NCI-H2029 treated with DMSO at 0.1 percent for 48 hours (cell line): ENCODE measurements at regions not wholly inside any gene's neighbourhood (a gene's known extent, or its start where the extent isn't known, plus 50 kb on each side); places are given as distances from the start of the nearest gene placed in this dataset.

Source experiments
- DNase-seq: peaks from one replicate; lab custom pipeline; 2025; lab: John Stamatoyannopoulos, UW

GRCh38 chr1:199109160-199109559, 470.3 kb downstream of the PTPRC start:
- DNase-seq: no peak

GRCh38 chr1:199112365-199112764, 473.5 kb downstream of the PTPRC start:
- no peak for DNase-seq

DNA sequence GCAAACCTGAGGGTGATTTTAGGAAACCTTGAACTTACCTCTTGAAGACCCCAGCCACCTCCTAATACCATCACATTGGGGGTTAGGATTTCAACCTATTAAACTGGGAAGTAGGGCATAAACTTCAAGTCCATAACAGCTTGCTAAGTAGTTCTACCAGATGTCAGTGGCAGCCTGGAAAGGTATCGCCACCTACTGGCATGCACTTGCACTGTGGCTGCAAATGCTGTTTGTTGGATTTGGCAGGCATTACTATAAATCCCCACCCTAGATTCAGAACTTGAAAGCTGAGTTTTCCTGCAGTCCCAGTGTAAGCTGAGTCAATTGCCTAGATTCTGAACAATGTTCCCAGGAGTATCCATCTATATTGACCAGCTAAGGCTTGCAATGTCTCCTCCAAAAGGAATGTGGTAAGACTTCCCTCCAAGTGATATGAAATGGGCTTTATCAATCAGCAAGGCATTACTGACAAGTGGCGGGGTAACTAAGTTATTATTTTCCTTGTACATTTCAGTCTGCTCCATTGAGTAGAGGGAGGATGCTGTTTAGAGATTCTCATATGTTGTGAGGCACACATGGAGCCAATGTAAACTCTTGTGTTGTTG, 474.5 kb downstream of the PTPRC start:
- DNase-seq: no peak

DNA sequence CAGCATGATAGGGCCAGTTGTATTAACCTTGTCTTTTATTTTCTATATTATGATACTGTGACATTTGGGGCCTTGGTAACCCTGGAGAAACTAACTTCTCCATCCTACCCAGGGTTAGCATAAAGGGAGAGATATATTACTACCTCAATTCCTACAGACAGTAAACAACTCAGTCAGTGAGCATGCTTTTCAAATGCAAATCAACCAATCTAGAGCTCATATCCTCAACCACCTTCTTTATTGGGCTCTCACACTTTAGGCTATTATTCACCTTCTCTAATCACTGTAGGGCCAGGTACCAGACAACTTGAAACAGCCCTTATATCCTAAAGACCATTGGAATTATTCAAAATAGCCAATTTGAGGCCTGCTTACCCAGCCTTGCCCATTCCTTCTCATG, 477.6 kb downstream of the PTPRC start:
- DNase-seq: no peak

DNA sequence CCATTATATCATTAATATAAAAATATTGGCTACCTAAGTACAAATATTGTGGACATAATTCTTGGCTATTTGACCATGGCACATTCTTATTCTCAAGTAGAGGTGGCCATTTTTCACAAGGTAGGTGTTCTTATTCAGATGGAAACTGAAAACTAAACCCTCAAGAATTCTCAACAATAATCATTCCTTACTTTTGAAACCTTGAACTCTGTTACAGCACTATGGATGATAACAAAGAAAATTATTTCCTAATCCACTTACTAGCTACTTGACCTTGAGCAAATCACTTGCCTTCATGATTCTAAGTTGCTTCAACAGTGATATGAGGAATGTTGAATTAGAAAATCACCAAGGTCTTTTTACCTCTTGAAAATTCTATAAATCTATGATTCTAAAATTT, 482.2 kb downstream of the PTPRC start:
- DNase-seq: no peak

- DNase-seq: no peak
These were observed 483.2 kb downstream of the PTPRC start for GRCh38 chr1:199122085-199122484.

GRCh38 chr1:199122532-199123311, 483.9 kb downstream of the PTPRC start:
- DNase-seq: no peak

- DNase-seq: no peak
These were observed 484.8 kb downstream of the PTPRC start for GRCh38 chr1:199123615-199124014.

DNA sequence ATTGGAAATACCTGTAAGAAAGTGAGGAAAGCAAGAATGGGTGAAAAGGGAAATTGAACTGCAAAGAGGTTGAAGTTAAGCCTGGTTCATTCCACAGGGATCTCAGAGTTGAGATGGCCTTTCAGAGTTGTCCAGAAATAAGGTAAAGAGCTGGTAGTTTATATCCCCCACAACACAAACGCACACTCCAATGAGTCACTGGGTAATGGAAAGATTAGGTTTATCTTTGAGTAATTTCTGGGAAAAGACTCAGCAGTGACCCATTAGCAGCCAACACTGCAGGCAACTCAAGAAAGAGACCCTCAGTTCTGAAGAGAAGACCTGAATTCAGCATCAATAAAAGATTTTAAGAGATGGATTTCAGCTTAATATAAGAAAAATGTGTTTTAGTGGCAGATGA, 485.5 kb downstream of the PTPRC start:
- no peak for DNase-seq

GRCh38 chr1:199129247-199129646, 490.4 kb downstream of the PTPRC start:
- DNase-seq: no peak

- DNase-seq: no peak
These were observed 493.2 kb downstream of the PTPRC start for GRCh38 chr1:199132006-199132405.

DNA sequence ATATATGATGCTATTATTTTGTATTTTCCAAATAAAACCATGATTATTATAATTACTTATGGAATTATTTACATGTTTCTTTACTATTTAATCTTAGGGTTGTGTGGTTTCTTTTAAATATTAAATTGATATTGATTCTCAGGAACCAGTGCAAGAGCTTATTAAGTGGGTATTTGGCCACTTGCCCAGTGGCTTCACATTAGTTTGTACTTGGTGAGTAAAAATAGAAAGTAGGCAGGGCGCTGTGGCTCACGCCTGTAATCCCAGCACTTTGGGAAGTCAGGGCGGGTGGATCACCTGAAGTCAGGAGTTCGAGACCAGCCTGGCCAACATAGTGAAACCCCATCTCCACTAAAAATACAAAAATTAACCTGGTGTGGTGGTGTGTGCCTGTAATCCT, 497.1 kb downstream of the PTPRC start:
- DNase-seq: no peak

DNA sequence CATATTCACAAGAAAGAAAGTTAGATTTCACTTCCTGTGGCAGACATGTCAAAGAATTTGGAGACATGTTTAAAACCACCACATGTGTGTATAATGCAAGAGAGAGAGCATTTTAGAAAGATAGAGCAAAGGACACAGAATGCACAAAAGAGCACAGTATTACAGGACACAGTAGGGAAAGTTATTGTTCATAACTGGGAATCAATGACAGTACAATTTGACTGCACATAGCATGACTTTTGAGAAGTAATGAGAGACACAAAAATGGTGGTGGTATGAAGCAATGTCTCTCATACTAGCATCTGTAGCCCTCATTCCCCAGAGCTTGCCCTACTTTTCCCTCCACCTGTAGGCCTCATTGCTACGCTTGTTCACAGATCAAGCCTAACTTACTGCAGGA, 499.2 kb downstream of the PTPRC start:
- DNase-seq: no peak

GRCh38 chr1:199149591-199149990, 510.8 kb downstream of the PTPRC start:
- no peak for DNase-seq

DNA sequence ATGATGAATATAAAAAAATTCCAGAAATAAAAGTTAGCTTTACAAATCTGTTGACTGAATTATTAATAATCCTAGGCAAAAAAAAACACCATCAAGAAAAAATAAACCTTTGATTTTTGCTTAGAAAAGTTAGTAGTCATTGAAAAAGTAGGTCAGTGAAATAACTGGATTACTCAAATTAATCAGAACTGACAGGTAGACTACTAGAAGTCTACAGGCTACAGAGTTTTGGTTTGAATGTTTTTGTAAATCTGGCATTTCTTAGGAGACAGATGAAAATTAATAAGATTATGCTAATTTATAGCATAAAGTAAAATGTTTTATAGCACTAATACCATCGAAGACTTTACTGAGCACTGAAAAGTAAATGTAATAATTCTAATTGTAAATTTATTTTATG, 511.9 kb downstream of the PTPRC start:
- no peak for DNase-seq

DNA sequence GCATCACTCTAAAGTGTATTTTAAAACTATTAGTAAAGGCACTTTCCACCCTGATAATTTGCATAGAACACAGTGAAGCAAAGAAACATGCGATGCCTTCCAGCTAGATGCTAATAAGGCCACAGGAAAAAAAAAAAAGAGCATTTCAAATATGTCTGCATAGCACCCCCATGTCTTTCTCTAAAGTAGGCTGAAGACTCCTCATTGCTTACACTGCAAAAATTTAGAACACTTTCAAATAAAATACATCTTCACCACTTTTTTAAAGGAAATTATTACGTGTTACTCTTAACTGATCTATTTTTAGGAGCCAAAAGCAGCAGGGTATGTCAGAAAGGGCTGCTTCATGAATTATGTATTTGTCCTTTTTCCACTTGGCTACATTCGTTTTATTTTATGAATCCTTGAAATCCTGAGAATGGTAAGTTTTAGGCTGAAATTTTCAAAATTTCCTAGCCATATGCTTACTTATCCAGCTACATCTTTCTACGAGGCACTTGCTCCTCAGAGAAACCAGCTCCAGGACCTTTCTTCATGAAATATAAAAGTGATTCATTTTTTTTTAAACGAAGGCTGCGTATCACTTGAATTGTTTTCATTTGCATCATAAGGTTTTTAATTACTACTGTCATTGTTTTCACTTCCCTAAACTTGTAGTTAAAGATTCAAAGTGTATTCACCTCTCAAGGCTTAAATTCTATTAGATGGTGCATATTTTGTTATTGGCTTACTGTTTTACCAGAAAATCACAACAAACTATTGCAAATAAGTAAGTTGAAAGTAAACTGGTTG, 513.0 kb downstream of the PTPRC start:
- DNase-seq: no peak

DNA sequence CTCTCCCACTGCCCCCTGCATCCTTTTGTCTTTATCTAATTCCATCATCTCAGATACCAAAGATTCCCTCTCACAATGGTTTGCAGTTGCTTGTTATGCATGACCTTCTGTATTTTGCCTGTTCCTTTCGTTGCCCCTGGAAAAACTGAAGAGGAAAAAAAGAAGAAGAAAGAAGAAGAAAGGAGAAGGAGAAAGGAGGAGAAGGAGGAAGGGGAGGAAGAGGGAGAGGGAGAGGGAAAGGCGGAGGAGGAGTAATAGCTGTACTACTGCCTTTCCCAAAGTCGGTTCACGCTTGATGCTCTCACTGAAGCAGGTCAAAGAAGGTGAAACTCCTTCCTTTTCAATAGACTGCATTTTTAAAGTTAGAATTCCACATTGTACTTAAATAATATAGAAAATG, 513.8 kb downstream of the PTPRC start:
- DNase-seq: no peak

DNA sequence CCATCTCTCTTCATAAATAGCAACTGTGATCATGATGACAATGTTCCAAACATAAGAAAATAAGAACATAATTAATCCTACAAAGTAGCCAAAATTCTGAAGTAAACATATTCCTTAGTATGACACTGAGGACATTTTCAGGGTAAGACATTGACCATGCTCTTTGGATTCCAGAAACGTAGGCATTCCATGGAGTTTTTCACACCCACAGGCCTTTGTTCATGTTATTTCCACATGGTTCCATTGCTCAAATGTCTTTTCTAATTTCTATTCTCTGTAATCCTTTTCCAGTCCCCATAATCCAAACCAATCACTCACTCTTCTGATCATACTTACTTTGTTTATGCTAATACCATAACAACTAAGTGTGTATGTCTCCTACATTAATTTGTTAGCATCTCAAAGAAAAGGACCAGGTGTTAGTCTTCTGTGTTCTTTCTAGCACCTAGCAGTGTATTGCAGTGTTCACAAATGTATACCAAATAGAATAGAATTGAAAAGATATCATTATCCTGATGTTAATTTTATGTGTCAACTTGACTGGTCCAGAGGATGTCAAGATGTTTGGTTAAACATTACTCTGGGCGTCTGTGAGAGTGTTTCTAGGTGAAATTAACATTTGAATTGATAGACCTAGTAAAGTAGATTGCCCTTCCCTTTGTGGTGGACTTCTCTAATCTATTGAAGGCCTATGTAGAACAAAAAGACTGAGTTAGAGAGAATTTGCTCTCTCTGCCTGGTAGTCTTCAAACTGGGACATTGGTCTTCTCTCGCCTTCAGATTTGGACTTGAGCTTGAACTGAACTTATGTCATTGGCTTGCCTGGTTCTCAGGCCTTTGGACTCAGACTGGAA, 516.6 kb downstream of the PTPRC start:
- DNase-seq: no peak

DNA sequence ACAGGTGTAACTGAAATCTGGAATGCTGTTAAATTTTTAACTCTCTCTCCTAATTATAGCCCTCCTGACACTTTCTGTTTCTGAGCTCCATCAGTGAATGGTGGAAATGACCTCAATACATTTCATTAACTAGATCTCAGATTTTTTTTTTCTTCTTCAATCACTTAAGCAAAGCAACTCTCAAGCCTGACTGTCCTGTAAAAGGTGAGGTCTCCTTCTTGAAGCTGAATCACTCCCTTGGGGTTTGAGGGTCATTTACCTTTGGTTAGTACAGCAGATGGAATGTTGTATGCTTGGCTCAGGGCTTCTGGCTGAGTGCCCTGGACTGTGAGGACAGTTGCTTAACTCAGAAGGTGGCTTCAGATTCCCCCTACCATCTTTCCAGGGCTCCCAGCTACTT, 518.7 kb downstream of the PTPRC start:
- no peak for DNase-seq

DNA sequence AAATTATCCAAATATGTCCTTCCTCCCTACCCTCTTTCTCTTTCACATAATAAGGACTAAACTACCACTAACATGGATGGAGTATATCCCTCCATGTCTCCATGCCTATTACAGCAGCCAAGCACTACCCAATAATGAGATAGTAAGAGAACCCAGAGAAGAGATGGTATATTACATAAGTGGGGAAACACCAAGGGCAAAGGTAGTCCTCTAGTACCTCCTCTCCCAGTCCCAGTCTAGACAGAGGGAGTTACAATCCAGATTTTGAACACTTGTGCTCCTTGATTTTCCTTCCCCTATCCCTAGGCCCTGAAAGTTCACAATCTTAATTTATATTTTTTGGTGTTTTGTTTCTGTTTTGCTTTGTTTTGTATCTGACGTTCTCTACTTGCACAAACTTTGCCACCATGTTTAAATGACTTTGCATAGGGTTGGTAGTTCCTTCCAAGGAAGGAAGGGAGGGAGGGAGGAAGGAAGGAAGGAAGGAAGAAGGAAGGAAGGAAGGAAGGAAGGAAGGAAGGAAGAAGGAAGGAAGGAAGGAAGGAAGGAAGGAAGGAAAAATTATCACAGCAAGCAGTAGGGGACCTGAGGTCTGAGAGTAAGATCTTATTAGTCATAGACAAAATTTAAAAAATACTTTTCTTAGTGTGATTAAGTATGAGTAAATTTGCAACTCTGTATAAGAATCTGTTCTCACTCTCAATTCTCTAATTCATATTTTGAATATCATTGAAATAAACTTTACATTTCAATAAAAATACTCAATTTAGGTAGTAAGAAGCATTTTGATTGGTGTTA, 521.9 kb downstream of the PTPRC start:
- no peak for DNase-seq

DNA sequence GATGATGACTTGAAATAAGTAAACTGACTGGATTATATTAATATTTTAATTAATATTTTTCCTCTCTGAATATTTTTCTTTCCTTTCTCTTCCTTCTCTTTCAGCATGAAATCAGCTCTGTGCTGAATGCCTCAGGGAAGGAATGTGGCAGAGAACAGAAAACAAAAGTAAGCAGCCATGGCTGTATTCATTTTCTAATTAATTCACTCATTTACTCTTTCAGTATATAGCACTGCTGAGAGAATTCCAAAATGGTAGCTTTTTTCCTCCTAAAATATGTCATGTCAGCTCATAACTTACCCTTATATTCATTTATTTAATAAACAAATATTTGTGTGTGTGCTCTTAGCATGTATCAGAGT, 522.5 kb downstream of the PTPRC start:
- DNase-seq: no peak
